ENCODE measurements at regions not wholly inside any gene's neighbourhood (a gene's known extent, or its start where the extent isn't known, plus 50 kb on each side); places are given as distances from the start of the nearest gene placed in this dataset.

DNA sequence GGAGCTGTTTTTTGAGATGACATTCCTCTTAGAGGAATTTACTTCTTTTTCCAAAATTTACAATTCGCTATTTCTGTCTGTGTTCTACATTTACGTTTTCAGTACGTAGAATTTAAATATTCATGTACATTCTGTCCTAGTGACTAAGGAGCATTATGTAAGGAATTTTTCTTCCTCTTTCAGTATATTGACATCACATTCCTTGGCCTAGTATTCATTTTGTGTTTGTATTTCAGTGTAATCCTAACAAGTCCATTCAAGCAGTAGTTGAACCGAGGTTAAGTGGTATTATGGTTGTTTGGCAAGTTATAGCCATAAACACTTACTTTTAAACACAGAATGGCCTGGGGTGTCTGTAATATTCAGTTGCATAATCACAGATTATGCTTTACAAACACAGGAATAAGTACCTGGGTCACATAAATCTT lies 465.2 kb downstream of the PCNX1 start:
- in situ Hi-C loops (cut with MboI; ENCODE audit: low pct_unique_long_range_greater_than_20kb, low sequenced_read_pairs, unreplicated experiment) = no loop called here

DNA sequence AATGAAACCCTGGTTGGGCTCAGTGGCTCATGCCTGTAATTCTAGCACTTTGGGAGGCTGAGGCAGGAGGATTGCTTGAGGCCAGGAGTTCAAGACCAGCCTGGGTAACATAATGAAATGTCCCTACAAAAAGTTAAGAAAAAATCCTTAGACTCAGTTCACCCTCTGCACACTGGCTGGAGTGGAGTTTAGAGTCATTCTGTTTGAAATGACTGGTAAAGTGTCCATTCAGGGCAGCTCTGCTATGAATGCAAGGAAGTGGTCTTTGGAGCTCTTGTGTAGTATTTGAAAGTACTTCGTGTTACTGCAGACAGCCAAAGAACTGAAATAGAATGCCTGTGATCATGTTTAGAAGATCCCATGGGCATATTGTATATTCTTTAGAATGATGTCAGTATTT lies 466.5 kb downstream of the PCNX1 start:
- DNase-seq (ENCODE audit: low spot score) = no peak
- in situ Hi-C loops (cut with MboI; ENCODE audit: low pct_unique_long_range_greater_than_20kb, low sequenced_read_pairs, unreplicated experiment) = no loop called here
- TF ChIP-seq, protein P1, sequence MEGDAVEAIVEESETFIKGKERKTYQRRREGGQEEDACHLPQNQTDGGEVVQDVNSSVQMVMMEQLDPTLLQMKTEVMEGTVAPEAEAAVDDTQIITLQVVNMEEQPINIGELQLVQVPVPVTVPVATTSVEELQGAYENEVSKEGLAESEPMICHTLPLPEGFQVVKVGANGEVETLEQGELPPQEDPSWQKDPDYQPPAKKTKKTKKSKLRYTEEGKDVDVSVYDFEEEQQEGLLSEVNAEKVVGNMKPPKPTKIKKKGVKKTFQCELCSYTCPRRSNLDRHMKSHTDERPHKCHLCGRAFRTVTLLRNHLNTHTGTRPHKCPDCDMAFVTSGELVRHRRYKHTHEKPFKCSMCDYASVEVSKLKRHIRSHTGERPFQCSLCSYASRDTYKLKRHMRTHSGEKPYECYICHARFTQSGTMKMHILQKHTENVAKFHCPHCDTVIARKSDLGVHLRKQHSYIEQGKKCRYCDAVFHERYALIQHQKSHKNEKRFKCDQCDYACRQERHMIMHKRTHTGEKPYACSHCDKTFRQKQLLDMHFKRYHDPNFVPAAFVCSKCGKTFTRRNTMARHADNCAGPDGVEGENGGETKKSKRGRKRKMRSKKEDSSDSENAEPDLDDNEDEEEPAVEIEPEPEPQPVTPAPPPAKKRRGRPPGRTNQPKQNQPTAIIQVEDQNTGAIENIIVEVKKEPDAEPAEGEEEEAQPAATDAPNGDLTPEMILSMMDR (IDR thresholded peaks at IDR 0.05; ENCODE audit: extremely low read depth, insufficient read depth, missing control alignments) = no peak

More for the DNA sequence above, 465.2 kb downstream of the PCNX1 start:
- TF ChIP-seq, protein P1 (IDR thresholded peaks at IDR 0.05; ENCODE audit: extremely low read depth, insufficient read depth, missing control alignments) = no peak
- peak; percentile 15 for DNase-seq (ENCODE audit: low spot score)

DNA sequence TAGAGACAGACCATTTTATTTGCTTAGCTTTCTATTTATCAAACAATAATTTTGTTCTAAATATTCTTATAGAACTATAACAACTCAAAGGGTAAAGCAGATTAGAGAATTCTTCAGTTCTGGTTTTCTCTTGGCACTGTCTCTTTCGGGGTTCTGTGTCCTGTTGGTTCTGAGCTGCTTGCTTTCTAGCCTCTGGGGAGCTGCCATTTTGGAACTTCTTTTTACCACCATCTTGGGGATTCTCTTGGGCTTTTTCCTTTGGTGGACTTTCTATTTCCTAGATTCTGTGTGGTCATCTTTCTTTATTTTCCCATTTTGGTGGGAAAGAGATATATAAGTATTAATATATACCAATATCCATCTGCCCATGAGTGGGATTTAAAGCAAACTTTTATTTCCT lies 467.7 kb downstream of the PCNX1 start:
- in situ Hi-C loops (cut with MboI; ENCODE audit: low pct_unique_long_range_greater_than_20kb, low sequenced_read_pairs, unreplicated experiment) = no loop called here
- TF ChIP-seq, protein P1 (IDR thresholded peaks at IDR 0.05; ENCODE audit: extremely low read depth, insufficient read depth, missing control alignments) = no peak
- no peak for DNase-seq (ENCODE audit: low spot score)

DNA sequence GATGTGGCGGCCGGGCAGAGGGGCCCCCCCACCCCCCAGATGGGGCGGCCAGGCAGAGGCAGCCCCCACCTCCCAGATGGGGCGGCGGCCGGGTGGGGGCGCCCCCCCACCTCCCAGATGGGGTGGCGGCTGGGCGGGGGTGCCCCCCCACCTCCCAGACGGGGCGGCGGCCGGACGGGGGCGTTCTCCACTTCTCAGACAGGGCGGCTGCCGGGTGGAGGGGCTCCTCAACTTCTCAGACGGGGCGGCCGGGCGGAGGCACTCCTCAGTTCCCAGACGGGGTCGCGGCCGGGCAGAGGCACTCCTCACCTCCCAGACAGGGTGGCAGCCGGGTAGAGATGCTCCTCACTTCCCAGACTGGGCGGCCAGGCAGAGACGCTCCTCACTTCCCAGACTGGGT lies 469.8 kb downstream of the PCNX1 start:
- TF ChIP-seq, protein P1 (IDR thresholded peaks at IDR 0.05; ENCODE audit: extremely low read depth, insufficient read depth, missing control alignments) = no peak
- in situ Hi-C loops (cut with MboI; ENCODE audit: low pct_unique_long_range_greater_than_20kb, low sequenced_read_pairs, unreplicated experiment) = no loop called here
- DNase-seq (ENCODE audit: low spot score) = no peak

DNA sequence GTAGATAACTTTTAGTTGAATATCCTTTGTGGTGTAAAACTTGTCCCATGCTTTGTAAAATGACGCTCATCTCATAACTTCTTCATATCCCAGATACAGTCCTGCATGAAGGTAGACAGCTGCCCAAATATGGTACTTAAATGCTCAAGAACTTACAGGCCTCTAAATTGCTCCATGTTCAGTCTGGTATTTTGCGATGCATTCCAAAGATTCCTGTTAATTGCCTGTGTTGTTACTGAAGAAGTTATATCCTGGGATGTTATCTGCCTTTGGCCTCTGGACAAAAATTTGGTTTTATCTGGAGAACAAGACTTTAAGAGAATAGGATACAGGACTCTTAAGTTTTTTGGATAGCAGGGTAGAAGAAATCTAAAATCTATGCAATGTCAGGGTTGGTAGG lies 473.0 kb downstream of the PCNX1 start:
- TF ChIP-seq, protein P1 (IDR thresholded peaks at IDR 0.05; ENCODE audit: extremely low read depth, insufficient read depth, missing control alignments) = no peak
- in situ Hi-C loops (cut with MboI; ENCODE audit: low pct_unique_long_range_greater_than_20kb, low sequenced_read_pairs, unreplicated experiment) = no loop called here
- no peak for DNase-seq (ENCODE audit: low spot score)

DNA sequence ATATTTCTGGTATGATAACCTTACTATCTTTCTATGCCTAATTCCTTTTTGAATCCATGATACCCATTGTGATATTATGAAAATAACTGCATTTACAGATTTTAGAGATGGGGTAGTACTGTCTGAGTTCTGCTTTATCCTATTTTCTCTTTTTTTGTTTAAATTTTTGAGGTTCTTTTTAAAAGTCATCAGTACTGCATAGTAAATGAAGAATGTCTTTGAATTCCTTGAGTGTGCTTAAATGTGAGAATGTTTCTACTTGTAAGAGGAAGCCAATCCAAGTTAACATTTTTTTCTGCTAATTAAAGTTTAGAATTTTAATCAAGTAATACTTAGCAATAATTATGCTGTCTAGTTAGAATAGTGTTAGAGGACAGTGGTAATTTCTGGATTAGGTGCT lies 474.6 kb downstream of the PCNX1 start:
- no peak for DNase-seq (ENCODE audit: low spot score)
- TF ChIP-seq, protein P1 (IDR thresholded peaks at IDR 0.05; ENCODE audit: extremely low read depth, insufficient read depth, missing control alignments) = no peak
- in situ Hi-C loops (cut with MboI; ENCODE audit: low pct_unique_long_range_greater_than_20kb, low sequenced_read_pairs, unreplicated experiment) = no loop called here

DNA sequence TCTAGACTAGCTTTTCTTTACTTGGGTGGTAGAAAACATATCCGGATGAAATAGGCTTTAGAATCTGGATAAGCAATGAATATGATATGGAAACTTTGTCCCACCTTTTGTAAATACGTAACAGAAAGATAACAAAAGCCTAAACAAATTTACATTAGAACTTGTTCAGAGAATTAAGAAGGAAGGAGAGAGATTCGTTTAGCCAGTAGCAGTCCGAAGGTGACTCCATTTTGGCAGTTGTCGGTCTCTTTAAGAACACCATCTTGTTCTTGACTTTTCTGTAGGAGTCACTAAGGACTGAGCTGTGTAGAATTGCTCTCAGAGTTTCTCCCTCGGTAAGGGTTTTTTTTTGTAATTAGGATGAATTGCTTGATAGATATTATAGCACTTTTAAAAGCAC lies 475.1 kb downstream of the PCNX1 start:
- in situ Hi-C loops (cut with MboI; ENCODE audit: low pct_unique_long_range_greater_than_20kb, low sequenced_read_pairs, unreplicated experiment) = no loop called here
- TF ChIP-seq, protein P1 (IDR thresholded peaks at IDR 0.05; ENCODE audit: extremely low read depth, insufficient read depth, missing control alignments) = no peak
- no peak for DNase-seq (ENCODE audit: low spot score)
